ENCODE measurements at regions not wholly inside any gene's neighbourhood (a gene's known extent, or its start where the extent isn't known, plus 50 kb on each side); places are given as distances from the start of the nearest gene placed in this dataset.
A peak's percentile ranks its signal among the peaks of the same experiment; 100 is the strongest.

DNA sequence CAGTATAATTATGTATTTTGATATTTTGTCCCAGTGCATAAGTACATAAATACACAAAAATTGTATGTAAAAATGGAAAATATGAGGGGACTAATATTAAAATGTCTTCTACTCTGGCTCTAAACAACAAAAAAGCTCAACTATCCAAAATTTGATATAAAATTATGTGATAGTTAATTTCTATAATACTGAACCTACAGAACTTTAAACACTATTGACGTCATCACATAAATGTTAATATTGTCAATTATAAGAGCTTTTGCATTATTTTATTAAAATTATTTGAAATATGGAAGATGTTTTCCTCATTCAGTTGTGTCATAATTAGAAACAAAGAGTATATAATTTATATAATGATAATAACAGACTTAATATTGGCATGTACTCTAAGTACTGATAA is 1139.7 kb upstream of the TMEFF2 start:
- Mint-ChIP-seq H3K27me3 (ENCODE audit: low read depth, unreplicated experiment) (no peaks in the 10 kb centered on the region), H3K27ac (ENCODE audit: unreplicated experiment) (no peak overlapping the region)
- FAIRE-seq: no peak

DNA sequence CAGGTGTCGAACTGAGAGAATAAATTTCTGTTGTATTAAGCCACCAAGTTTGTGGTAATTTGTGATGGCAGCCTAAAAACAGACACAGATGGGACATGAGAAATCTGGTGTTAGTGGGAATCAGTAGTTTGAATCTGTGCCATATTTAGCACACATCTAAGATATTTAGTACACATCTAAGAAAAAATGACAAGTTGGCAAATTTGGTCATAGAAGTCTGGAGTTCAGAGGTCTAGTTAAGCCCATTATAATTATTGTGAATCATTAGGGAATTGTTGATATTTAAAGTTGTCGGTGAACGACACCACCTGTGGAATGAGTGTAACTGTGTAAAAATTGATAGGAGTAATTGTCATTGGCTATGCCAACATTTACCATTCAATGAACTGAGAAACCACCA is 1138.8 kb upstream of the TMEFF2 start:
- no peak overlapping the region for H3K4me2 ChIP-seq (ENCODE audit: low read length)
- no peaks in the 10 kb centered on the region for H3K27me3 Mint-ChIP-seq (ENCODE audit: low read depth, unreplicated experiment)
- DNase-seq (ENCODE audit: low read depth) (no peak), FAIRE-seq (no peak)
- H3K36me3 Mint-ChIP-seq (ENCODE audit: low read depth, unreplicated experiment): no peaks in the 10 kb centered on the region
- no peaks in the 10 kb centered on the region for H3K27me3 ChIP-seq (ENCODE audit: insufficient read depth, low read length)
- H4K20me1 ChIP-seq (ENCODE audit: insufficient read depth, low read length): no peaks in the 10 kb centered on the region
- H3K36me3 ChIP-seq (ENCODE audit: insufficient read depth, low read length): no peaks in the 10 kb centered on the region
- no peak overlapping the region for H3K27ac Mint-ChIP-seq (ENCODE audit: unreplicated experiment)
- no peaks in the 10 kb centered on the region for H3K79me2 ChIP-seq (ENCODE audit: insufficient read depth, low read length)
- no peaks in the 10 kb centered on the region for H3K4me1 Mint-ChIP-seq (ENCODE audit: low read depth, unreplicated experiment)
- H3K4me3 ChIP-seq (ENCODE audit: insufficient read depth, low read depth, low read length): no peak overlapping the region
- no peaks in the 10 kb centered on the region for H3K9me3 ChIP-seq (ENCODE audit: insufficient read depth, low read depth, low read length)
- H3K9me3 Mint-ChIP-seq (ENCODE audit: unreplicated experiment): no peaks in the 10 kb centered on the region
- no peak overlapping the region for H3K27ac ChIP-seq (ENCODE audit: low read depth, low read length)
- TF ChIP-seq EZH2 (IDR thresholded peaks at IDR 0.05; ENCODE audit: insufficient read depth, low read length) (no peak), CTCF (IDR thresholded peaks at IDR 0.05; ENCODE audit: insufficient read depth, low read depth, low read length) (no peak)
- H3K4me1 ChIP-seq (ENCODE audit: insufficient read depth, low read length): no peaks in the 10 kb centered on the region
- H2AFZ ChIP-seq (ENCODE audit: low read depth, low read length): no peak overlapping the region
- H3K9ac ChIP-seq (ENCODE audit: low read length): no peak overlapping the region
- H3K4me3 Mint-ChIP-seq (ENCODE audit: unreplicated experiment): no peak overlapping the region

More for the DNA sequence above, 1139.7 kb upstream of the TMEFF2 start:
- Mint-ChIP-seq H3K4me3 (ENCODE audit: unreplicated experiment) (no peak overlapping the region), H3K36me3 (ENCODE audit: low read depth, unreplicated experiment) (no peaks in the 10 kb centered on the region), H3K9me3 (ENCODE audit: unreplicated experiment) (no peaks in the 10 kb centered on the region), H3K4me1 (ENCODE audit: low read depth, unreplicated experiment) (no peaks in the 10 kb centered on the region)
- Histone ChIP-seq H4K20me1 (ENCODE audit: insufficient read depth, low read length) (no peaks in the 10 kb centered on the region), H3K4me1 (ENCODE audit: insufficient read depth, low read length) (no peaks in the 10 kb centered on the region), H3K4me2 (ENCODE audit: low read length) (no peak overlapping the region), H3K27ac (ENCODE audit: low read depth, low read length) (no peak overlapping the region), H3K79me2 (ENCODE audit: insufficient read depth, low read length) (no peaks in the 10 kb centered on the region), H3K36me3 (ENCODE audit: insufficient read depth, low read length) (no peaks in the 10 kb centered on the region), H3K9ac (ENCODE audit: low read length) (no peak overlapping the region), H3K27me3 (ENCODE audit: insufficient read depth, low read length) (no peaks in the 10 kb centered on the region), H3K4me3 (ENCODE audit: insufficient read depth, low read depth, low read length) (no peak overlapping the region), H3K9me3 (ENCODE audit: insufficient read depth, low read depth, low read length) (no peaks in the 10 kb centered on the region), H2AFZ (ENCODE audit: low read depth, low read length) (no peak overlapping the region)
- DNase-seq (ENCODE audit: low read depth): no peak
- no peak for TF ChIP-seq EZH2 (IDR thresholded peaks at IDR 0.05; ENCODE audit: insufficient read depth, low read length)
- TF ChIP-seq CTCF (IDR thresholded peaks at IDR 0.05; ENCODE audit: insufficient read depth, low read depth, low read length): no peak

- Mint-ChIP-seq H3K4me1 (ENCODE audit: low read depth, unreplicated experiment) (no peaks in the 10 kb centered on the region), H3K27me3 (ENCODE audit: low read depth, unreplicated experiment) (no peaks in the 10 kb centered on the region), H3K27ac (ENCODE audit: unreplicated experiment) (no peak overlapping the region), H3K9me3 (ENCODE audit: unreplicated experiment) (no peaks in the 10 kb centered on the region), H3K36me3 (ENCODE audit: low read depth, unreplicated experiment) (no peaks in the 10 kb centered on the region), H3K4me3 (ENCODE audit: unreplicated experiment) (no peak overlapping the region)
- Histone ChIP-seq H3K4me3 (ENCODE audit: insufficient read depth, low read depth, low read length) (no peak overlapping the region), H3K4me1 (ENCODE audit: insufficient read depth, low read length) (no peaks in the 10 kb centered on the region), H3K4me2 (ENCODE audit: low read length) (no peak overlapping the region), H3K27me3 (ENCODE audit: insufficient read depth, low read length) (no peaks in the 10 kb centered on the region), H3K27ac (ENCODE audit: low read depth, low read length) (no peak overlapping the region), H2AFZ (ENCODE audit: low read depth, low read length) (no peak overlapping the region), H3K9ac (ENCODE audit: low read length) (no peak overlapping the region), H3K36me3 (ENCODE audit: insufficient read depth, low read length) (no peaks in the 10 kb centered on the region), H3K9me3 (ENCODE audit: insufficient read depth, low read depth, low read length) (no peaks in the 10 kb centered on the region), H4K20me1 (ENCODE audit: insufficient read depth, low read length) (no peaks in the 10 kb centered on the region), H3K79me2 (ENCODE audit: insufficient read depth, low read length) (no peaks in the 10 kb centered on the region)
- TF ChIP-seq EZH2 (IDR thresholded peaks at IDR 0.05; ENCODE audit: insufficient read depth, low read length) (no peak), CTCF (IDR thresholded peaks at IDR 0.05; ENCODE audit: insufficient read depth, low read depth, low read length) (no peak)
- peak; percentile 5 for DNase-seq (ENCODE audit: low read depth)
- FAIRE-seq: no peak
Observed at GRCh38 chr2:193332941-193333340, 1138.2 kb upstream of the TMEFF2 start.
